CD14-positive monocyte (primary cell): ENCODE measurements at regions not wholly inside any gene's neighbourhood (a gene's known extent, or its start where the extent isn't known, plus 50 kb on each side); places are given as distances from the start of the nearest gene placed in this dataset.

Experiments used
- DNase-seq, 3 donors: peaks; one replicate each; pipeline ENCODE4 v3.0.0-alpha.2; 2011 to 2022
- H2AFZ ChIP-seq: 2 replicates; pipeline ENCODE4 v1.6.0; 2012; ENCODE audit warnings: mild to moderate bottlenecking, low read depth, low read length, inconsistent platforms; ENCODE audit not compliant: insufficient read depth, poor library complexity, severe bottlenecking
- H3K27ac ChIP-seq, 2 donors: 1 replicate in 1 of 2; 2 replicates in 1 of 2; pipeline ENCODE4 v1.5.1; 2012 to 2013; ENCODE audit warnings: low read length in 2 of 2, control low read depth in 1 of 2, inconsistent platforms in 1 of 2, low read depth in 1 of 2, mild to moderate bottlenecking in 1 of 2
- H3K27me3 ChIP-seq, 2 donors: one replicate each; pipeline versions ENCODE4 v1.6.0 to v1.6.1; 2011 to 2013; ENCODE audit warnings: low read length in 2 of 2; ENCODE audit not compliant: control insufficient read depth in 2 of 2, insufficient read depth in 2 of 2
- H3K36me3 ChIP-seq, 2 donors: replicated peaks in 1 of 2; 1 replicate in 1 of 2; 2 replicates in 1 of 2; pipeline versions ENCODE4 v1.5.1 to v1.6.1; 2012 to 2013; ENCODE audit warnings: low read length in 2 of 2, control low read depth in 1 of 2, inconsistent platforms in 1 of 2, mild to moderate bottlenecking in 1 of 2; ENCODE audit not compliant: insufficient read depth in 2 of 2, control insufficient read depth in 1 of 2
- H3K4me1 ChIP-seq, 2 donors: 1 replicate in 1 of 2; 2 replicates in 1 of 2; pipeline versions ENCODE4 v1.5.1 to v1.6.1; 2012 to 2013; ENCODE audit warnings: low read length in 2 of 2, control low read depth in 1 of 2, inconsistent platforms in 1 of 2, mild to moderate bottlenecking in 1 of 2, moderate library complexity in 1 of 2; ENCODE audit not compliant: insufficient read depth in 2 of 2, control insufficient read depth in 1 of 2
- H3K4me2 ChIP-seq: replicated peaks from 2 replicates; pipeline ENCODE3; 2012; ENCODE audit warnings: low read length, moderate library complexity, mild to moderate bottlenecking; ENCODE audit not compliant: poor library complexity, severe bottlenecking; ENCODE audit errors: extremely low read depth
- H3K4me3 ChIP-seq, 3 experiments: fragments of 200-600 bp in 1 of 3; sonication (generic) in 1 of 3; replicated peaks in 1 of 3; 1 replicate in 2 of 3; 2 replicates in 1 of 3; pipeline ENCODE4 v1.5.1; 2011 to 2013; ENCODE audit warnings: low read length in 3 of 3, mild to moderate bottlenecking in 3 of 3, control low read depth in 2 of 3, low read depth in 2 of 3, inconsistent platforms in 1 of 3, moderate library complexity in 1 of 3
- H3K79me2 ChIP-seq: 2 replicates; pipeline ENCODE4 v1.6.0; 2012; ENCODE audit warnings: mild to moderate bottlenecking, control low read depth, inconsistent platforms, low read length, moderate library complexity; ENCODE audit not compliant: insufficient read depth
- H3K9ac ChIP-seq: 2 replicates; pipeline ENCODE4 v1.6.0; 2017; ENCODE audit warnings: low read length, mild to moderate bottlenecking; ENCODE audit not compliant: insufficient read depth, poor library complexity, severe bottlenecking
- H3K9me3 ChIP-seq, 2 donors: replicated peaks in 1 of 2; 1 replicate in 1 of 2; 2 replicates in 1 of 2; pipeline versions ENCODE4 v1.5.1 to v1.6.1; 2012 to 2013; ENCODE audit warnings: low read length in 2 of 2, control low read depth in 1 of 2; ENCODE audit not compliant: control insufficient read depth in 1 of 2, insufficient read depth in 1 of 2
- H4K20me1 ChIP-seq: 2 replicates; pipeline ENCODE4 v1.6.0; 2012; ENCODE audit warnings: mild to moderate bottlenecking, low read length, control low read depth, moderate library complexity; ENCODE audit not compliant: insufficient read depth
- H3K27ac Mint-ChIP-seq, 7 donors: one replicate each; pipeline ENCODE4 v1.8.0; 2020; ENCODE audit warnings: mild to moderate bottlenecking in 7 of 7, mixed read lengths in 7 of 7, moderate library complexity in 6 of 7, inconsistent platforms in 2 of 7
- H3K27me3 Mint-ChIP-seq, 3 donors: one replicate each; pipeline ENCODE4 v1.8.0; 2021 to 2022; ENCODE audit warnings: low read depth in 3 of 3, mild to moderate bottlenecking in 3 of 3, mixed read lengths in 3 of 3, moderate library complexity in 3 of 3, inconsistent platforms in 1 of 3
- H3K36me3 Mint-ChIP-seq, 2 donors: one replicate each; pipeline ENCODE4 v1.8.0; 2020; ENCODE audit warnings: mixed read lengths in 2 of 2, inconsistent platforms in 1 of 2, mild to moderate bottlenecking in 1 of 2
- H3K4me1 Mint-ChIP-seq: one replicate; pipeline ENCODE4 v1.8.0; 2020; ENCODE audit warnings: mild to moderate bottlenecking, mixed read lengths
- H3K4me3 Mint-ChIP-seq, 2 donors: one replicate each; pipeline ENCODE4 v1.8.0; 2020; ENCODE audit warnings: mild to moderate bottlenecking in 2 of 2, mixed read lengths in 2 of 2, moderate library complexity in 1 of 2
- H3K9me3 Mint-ChIP-seq, 7 donors: one replicate each; pipeline ENCODE4 v1.8.0; 2020 to 2022; ENCODE audit warnings: mixed read lengths in 7 of 7, mild to moderate bottlenecking in 6 of 7, moderate library complexity in 6 of 7, inconsistent platforms in 2 of 7
- WGBS: methylation state at CpG from one replicate; pipeline ENCODE4 v1.1.5; 2013; ENCODE audit warnings: missing lambda C conversion rate; ENCODE audit not compliant: insufficient coverage; 5-methylcytosine and 5-hydroxymethylcytosine counted together
- intact Hi-C, 2 donors: fragments of 100-400 bp; cut with micrococcal nuclease; formaldehyde crosslinking; loops; one replicate each; pipeline versions ENCODE4 v1.15.0 to v1.15.1; 2023
- TF ChIP-seq, protein P1 (sequence below): fragments of 200-600 bp; IDR thresholded peaks from one replicate; pipeline ENCODE4 v1.8.0; 2022; ENCODE audit warnings: antibody characterized with exemption, mild to moderate bottlenecking

DNA sequence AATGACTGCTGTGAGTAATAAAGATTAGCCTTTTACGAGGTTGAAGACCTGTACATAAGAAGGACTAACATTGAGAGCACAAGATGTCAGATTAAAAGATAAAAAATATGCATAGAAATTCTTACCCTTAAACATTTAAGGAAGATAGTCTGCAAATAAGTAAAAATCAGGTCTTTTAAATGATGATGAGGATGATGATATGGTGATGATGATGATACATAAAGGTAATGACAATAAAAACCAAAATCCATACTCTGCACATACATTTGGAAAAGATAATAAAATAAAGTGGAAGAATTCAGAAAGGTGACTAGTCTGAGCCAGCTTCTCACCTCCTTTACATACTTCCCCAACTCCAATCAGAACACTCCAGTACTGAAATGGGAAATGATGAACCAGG, 124.5 kb downstream of the PTCSC3 start:
- peaks cover 1 to 10% (median 7%) of the 10 kb centered on the region in 3 donors for H3K27me3 Mint-ChIP-seq
- Histone ChIP-seq H2AFZ (no peak overlapping the region), H3K4me2 (no peak overlapping the region), H3K79me2 (no peaks in the 10 kb centered on the region), H3K9ac (no peak overlapping the region), H3K36me3 (no peaks in the 10 kb centered on the region), H3K4me3 (no peak overlapping the region), H3K4me1 (no peaks in the 10 kb centered on the region), H3K9me3 (no peaks in the 10 kb centered on the region), H3K27ac (no peak overlapping the region), H3K27me3 (no peaks in the 10 kb centered on the region), H4K20me1 (no peaks in the 10 kb centered on the region)
- intact Hi-C loops = no loop called here
- H3K4me3 Mint-ChIP-seq = no peak overlapping the region
- no peak for DNase-seq
- H3K4me1 Mint-ChIP-seq = no peaks in the 10 kb centered on the region
- no peak overlapping the region for H3K27ac Mint-ChIP-seq
- WGBS = no CpG with 5 or more reads among the region's 1 CpG
- TF ChIP-seq, protein P1, sequence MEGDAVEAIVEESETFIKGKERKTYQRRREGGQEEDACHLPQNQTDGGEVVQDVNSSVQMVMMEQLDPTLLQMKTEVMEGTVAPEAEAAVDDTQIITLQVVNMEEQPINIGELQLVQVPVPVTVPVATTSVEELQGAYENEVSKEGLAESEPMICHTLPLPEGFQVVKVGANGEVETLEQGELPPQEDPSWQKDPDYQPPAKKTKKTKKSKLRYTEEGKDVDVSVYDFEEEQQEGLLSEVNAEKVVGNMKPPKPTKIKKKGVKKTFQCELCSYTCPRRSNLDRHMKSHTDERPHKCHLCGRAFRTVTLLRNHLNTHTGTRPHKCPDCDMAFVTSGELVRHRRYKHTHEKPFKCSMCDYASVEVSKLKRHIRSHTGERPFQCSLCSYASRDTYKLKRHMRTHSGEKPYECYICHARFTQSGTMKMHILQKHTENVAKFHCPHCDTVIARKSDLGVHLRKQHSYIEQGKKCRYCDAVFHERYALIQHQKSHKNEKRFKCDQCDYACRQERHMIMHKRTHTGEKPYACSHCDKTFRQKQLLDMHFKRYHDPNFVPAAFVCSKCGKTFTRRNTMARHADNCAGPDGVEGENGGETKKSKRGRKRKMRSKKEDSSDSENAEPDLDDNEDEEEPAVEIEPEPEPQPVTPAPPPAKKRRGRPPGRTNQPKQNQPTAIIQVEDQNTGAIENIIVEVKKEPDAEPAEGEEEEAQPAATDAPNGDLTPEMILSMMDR = no peak
- no peaks in the 10 kb centered on the region for H3K36me3 Mint-ChIP-seq
- no peaks in the 10 kb centered on the region for H3K9me3 Mint-ChIP-seq

DNA sequence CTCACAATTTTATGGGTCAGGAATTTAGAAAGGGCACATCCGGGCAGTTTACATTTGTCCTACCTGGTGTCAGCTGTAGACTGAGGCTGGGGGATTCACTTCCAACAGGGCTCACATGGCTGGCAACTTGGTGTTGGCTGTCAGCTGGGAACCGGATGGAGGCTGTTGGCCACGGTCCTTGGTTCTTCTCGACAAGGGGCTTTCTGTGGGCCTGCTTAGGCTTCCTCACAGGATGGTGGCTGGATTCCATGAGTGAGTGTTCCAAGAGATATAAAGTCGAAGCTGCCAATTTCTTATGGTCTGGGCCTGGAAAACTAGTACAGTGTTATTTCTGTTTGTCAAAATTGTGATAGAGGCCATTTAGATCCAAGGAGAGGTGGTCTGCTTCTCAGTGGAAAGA, 127.9 kb downstream of the PTCSC3 start:
- Mint-ChIP-seq H3K9me3 (peaks cover 0 to 1% (median 0%) of the 10 kb centered on the region in 7 donors), H3K27me3 (peaks cover 1 to 8% (median 6%) of the 10 kb centered on the region in 3 donors), H3K4me1 (no peaks in the 10 kb centered on the region), H3K36me3 (no peaks in the 10 kb centered on the region), H3K4me3 (no peak overlapping the region), H3K27ac (no peak overlapping the region)
- no peaks in the 10 kb centered on the region for H3K4me1 ChIP-seq
- H3K36me3 ChIP-seq = no peaks in the 10 kb centered on the region
- intact Hi-C loops = no loop called here
- H3K4me2 ChIP-seq = no peak overlapping the region
- no peak overlapping the region for H3K27ac ChIP-seq
- WGBS = 90% methylated on average over 2 of the region's 5 CpGs
- H4K20me1 ChIP-seq = no peaks in the 10 kb centered on the region
- H3K27me3 ChIP-seq = no peaks in the 10 kb centered on the region
- H3K9ac ChIP-seq = no peak overlapping the region
- no peak for DNase-seq
- no peaks in the 10 kb centered on the region for H3K79me2 ChIP-seq
- H3K9me3 ChIP-seq = no peaks in the 10 kb centered on the region
- TF ChIP-seq, protein P1 = no peak
- no peak overlapping the region for H2AFZ ChIP-seq
- H3K4me3 ChIP-seq = no peak overlapping the region
